Endothelial cell of umbilical vein (primary cell): ENCODE measurements at regions not wholly inside any gene's neighbourhood (a gene's known extent, or its start where the extent isn't known, plus 50 kb on each side); places are given as distances from the start of the nearest gene placed in this dataset.

Experiments used
- BruUV-seq: library from RNA; stranded (reverse); fragments of 400-500 nt; replicated peaks from 2 replicates; lab custom pipeline; 2021; lab: Mats Ljungman, UMichigan
- CTCF ChIA-PET: fragments of 300-600, 350-600 bp; sonication (Branson Sonifier 250); formaldehyde crosslinking; loops from one replicate; lab custom pipeline; 2021; ENCODE audit warnings: antibody characterized with exemption, inconsistent platforms; lab: Charles Lee
- POLR2A ChIA-PET: fragments of 300-600, 350-600 bp; sonication (Branson Sonifier 250); formaldehyde crosslinking; loops from one replicate; lab custom pipeline; 2021; ENCODE audit warnings: antibody characterized with exemption, inconsistent platforms; lab: Charles Lee
- DNase-seq: peaks from one replicate; pipeline ENCODE4 v3.0.0-alpha.2; 2011; ENCODE audit warnings: low read depth, low spot score
- FAIRE-seq: peaks from 2 replicates; lab custom pipeline; 2011; peaks lifted over from hg19 to GRCh38; lab: Jason Lieb, UNC
- H2AFZ ChIP-seq: 2 replicates; pipeline ENCODE4 v1.6.0; 2012; ENCODE audit warnings: low read depth, low read length, control low read depth, inconsistent platforms
- H3K27ac ChIP-seq: 2 replicates; pipeline ENCODE4 v1.5.1; 2011; ENCODE audit warnings: low read depth, mild to moderate bottlenecking, control low read depth, low read length, moderate library complexity; ENCODE audit not compliant: insufficient read depth
- H3K27me3 ChIP-seq, 2 experiments: 2 replicates each; pipeline versions ENCODE4 v1.6.0 to v1.6.1; 2011; ENCODE audit warnings: low read length in 2 of 2, mixed read lengths in 1 of 2; ENCODE audit not compliant: control insufficient read depth in 2 of 2, insufficient read depth in 2 of 2
- H3K36me3 ChIP-seq, 2 experiments: 2 replicates in 1 of 2; 3 replicates in 1 of 2; pipeline ENCODE4 v1.5.1; 2011; ENCODE audit warnings: low read length in 2 of 2, mild to moderate bottlenecking in 1 of 2, moderate library complexity in 1 of 2; ENCODE audit not compliant: control insufficient read depth in 2 of 2, insufficient read depth in 2 of 2; ENCODE audit errors: extremely low read depth in 1 of 2
- H3K4me1 ChIP-seq: 3 replicates; pipeline ENCODE4 v1.5.1; 2011; ENCODE audit warnings: mild to moderate bottlenecking, low read length; ENCODE audit not compliant: control insufficient read depth, insufficient read depth; ENCODE audit errors: extremely low read depth
- H3K4me2 ChIP-seq: 2 replicates; pipeline ENCODE4 v1.6.1; 2011; ENCODE audit warnings: low read length, control low read depth, mixed read lengths; ENCODE audit not compliant: insufficient read depth
- H3K4me3 ChIP-seq, 3 experiments: fragments of 200-600 bp in 1 of 3; sonication (generic), shearing (Covaris generic) in 1 of 3; replicated peaks in 1 of 3; 2 replicates each; pipeline ENCODE4 v1.5.1; 2011 to 2016; ENCODE audit warnings: control low read depth in 3 of 3, low read length in 3 of 3, mild to moderate bottlenecking in 2 of 3, inconsistent platforms in 1 of 3, low read depth in 1 of 3, moderate library complexity in 1 of 3; ENCODE audit not compliant: insufficient read depth in 1 of 3
- H3K79me2 ChIP-seq: 2 replicates; pipeline ENCODE4 v1.6.0; 2012; ENCODE audit warnings: low read length, inconsistent platforms; ENCODE audit not compliant: control insufficient read depth, insufficient read depth
- H3K9ac ChIP-seq: replicated peaks from 2 replicates; pipeline ENCODE3; 2011; ENCODE audit warnings: low read length, control low read depth; ENCODE audit not compliant: insufficient read depth; ENCODE audit errors: extremely low read depth
- H3K9me1 ChIP-seq: replicated peaks from 3 replicates; pipeline ENCODE4 v1.6.0; 2011; ENCODE audit warnings: mild to moderate bottlenecking, low read length; ENCODE audit not compliant: control insufficient read depth, insufficient read depth; ENCODE audit errors: extremely low read depth
- H3K9me3 ChIP-seq: replicated peaks from 2 replicates; pipeline ENCODE4 v1.5.1; 2012; ENCODE audit warnings: low read length, inconsistent platforms; ENCODE audit not compliant: control insufficient read depth, insufficient read depth
- H4K20me1 ChIP-seq: replicated peaks from 2 replicates; pipeline ENCODE3; 2011; ENCODE audit warnings: mild to moderate bottlenecking, low read length; ENCODE audit not compliant: control insufficient read depth, insufficient read depth; ENCODE audit errors: extremely low read depth
- EZH2 ChIP-seq: IDR thresholded peaks from 2 replicates; pipeline ENCODE4 v1.6.1; 2012; ENCODE audit warnings: borderline replicate concordance, low read depth, mild to moderate bottlenecking, moderate library complexity, low read length, inconsistent platforms; ENCODE audit not compliant: severe bottlenecking
- GATA2 ChIP-seq: IDR thresholded peaks from 2 replicates; pipeline ENCODE4 v1.7.0; 2011; ENCODE audit warnings: low read depth, mild to moderate bottlenecking, moderate library complexity, mixed read lengths, low read length; ENCODE audit not compliant: insufficient read length, insufficient read depth
- JUN ChIP-seq: IDR thresholded peaks from 2 replicates; pipeline ENCODE4 v1.6.1; 2011; ENCODE audit warnings: borderline replicate concordance, low read depth; ENCODE audit not compliant: insufficient read length, insufficient read depth
- MAX ChIP-seq: IDR thresholded peaks from 2 replicates; pipeline ENCODE4 v1.6.1; 2011; ENCODE audit not compliant: insufficient read depth, insufficient read length
- POLR2A ChIP-seq: IDR thresholded peaks from 2 replicates; pipeline ENCODE4 v1.6.1; 2012; ENCODE audit warnings: low read depth, mild to moderate bottlenecking, control low read depth, low read length
- POLR2AphosphoS5 ChIP-seq: IDR thresholded peaks from 2 replicates; pipeline ENCODE4 v1.6.1; 2012; ENCODE audit warnings: low read depth, mild to moderate bottlenecking, control low read depth, low read length, moderate library complexity; ENCODE audit not compliant: insufficient read depth
- dilution Hi-C: fragments of 300-500 bp; cut with MboI; formaldehyde crosslinking; loops from one replicate; pipeline ENCODE4 v1.15.0; 2019; ENCODE audit warnings: low sequenced_read_pairs; ENCODE audit not compliant: extremely low pct_ligation_motif_present
- intact Hi-C: fragments of 100-400 bp; cut with micrococcal nuclease; formaldehyde crosslinking; loops from one replicate; pipeline ENCODE4 v1.10.0; 2022
- TF ChIP-seq, protein P1 (sequence below), 2 donors: IDR thresholded peaks; 1 replicate in 1 of 2; 2 replicates in 1 of 2; pipeline ENCODE4 v1.5.1; 2011; ENCODE audit warnings: low read length in 2 of 2, mild to moderate bottlenecking in 2 of 2, moderate library complexity in 2 of 2, control low read depth in 1 of 2, inconsistent platforms in 1 of 2, low read depth in 1 of 2; ENCODE audit not compliant: insufficient read depth in 1 of 2; ENCODE audit errors: extremely low read depth in 1 of 2

- CTCF ChIA-PET, result no interaction called here
- no peak overlapping the region for H3K9ac ChIP-seq
- intact Hi-C loops (no loop called here), dilution Hi-C loops (no loop called here)
- H3K79me2 ChIP-seq, result no peaks in the 10 kb centered on the region
- H3K9me3 ChIP-seq, result no peaks in the 10 kb centered on the region
- H3K27me3 ChIP-seq, result no peaks in the 10 kb centered on the region
- no peak overlapping the region for H3K4me3 ChIP-seq
- BruUV-seq, result no TSS peak
- FAIRE-seq, result no peak
- H2AFZ ChIP-seq, result no peak overlapping the region
- no peak for DNase-seq
- no peak overlapping the region for H3K27ac ChIP-seq
- no peak overlapping the region for H3K4me2 ChIP-seq
- TF ChIP-seq, protein P1, sequence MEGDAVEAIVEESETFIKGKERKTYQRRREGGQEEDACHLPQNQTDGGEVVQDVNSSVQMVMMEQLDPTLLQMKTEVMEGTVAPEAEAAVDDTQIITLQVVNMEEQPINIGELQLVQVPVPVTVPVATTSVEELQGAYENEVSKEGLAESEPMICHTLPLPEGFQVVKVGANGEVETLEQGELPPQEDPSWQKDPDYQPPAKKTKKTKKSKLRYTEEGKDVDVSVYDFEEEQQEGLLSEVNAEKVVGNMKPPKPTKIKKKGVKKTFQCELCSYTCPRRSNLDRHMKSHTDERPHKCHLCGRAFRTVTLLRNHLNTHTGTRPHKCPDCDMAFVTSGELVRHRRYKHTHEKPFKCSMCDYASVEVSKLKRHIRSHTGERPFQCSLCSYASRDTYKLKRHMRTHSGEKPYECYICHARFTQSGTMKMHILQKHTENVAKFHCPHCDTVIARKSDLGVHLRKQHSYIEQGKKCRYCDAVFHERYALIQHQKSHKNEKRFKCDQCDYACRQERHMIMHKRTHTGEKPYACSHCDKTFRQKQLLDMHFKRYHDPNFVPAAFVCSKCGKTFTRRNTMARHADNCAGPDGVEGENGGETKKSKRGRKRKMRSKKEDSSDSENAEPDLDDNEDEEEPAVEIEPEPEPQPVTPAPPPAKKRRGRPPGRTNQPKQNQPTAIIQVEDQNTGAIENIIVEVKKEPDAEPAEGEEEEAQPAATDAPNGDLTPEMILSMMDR (IDR thresholded peaks at IDR 0.05; ENCODE audit: extremely low read depth in 1 of 2, insufficient read depth in 1 of 2, low read depth in 1 of 2, low read length in 2 of 2), result no peak
- TF ChIP-seq POLR2A (no peak), MAX (no peak), EZH2 (no peak), GATA2 (no peak), JUN (no peak), POLR2AphosphoS5 (no peak)
- no peaks in the 10 kb centered on the region for H3K4me1 ChIP-seq
- no peaks in the 10 kb centered on the region for H3K9me1 ChIP-seq
- no peaks in the 10 kb centered on the region for H4K20me1 ChIP-seq
- POLR2A ChIA-PET, result no interaction called here
- H3K36me3 ChIP-seq, result no peaks in the 10 kb centered on the region
Observed at GRCh38 chr6:55667341-55667740, 88.3 kb upstream of the HMGCLL1 start.
